Mesendoderm (in vitro differentiated cells): ENCODE measurements at regions not wholly inside any gene's neighbourhood (a gene's known extent, or its start where the extent isn't known, plus 50 kb on each side); places are given as distances from the start of the nearest gene placed in this dataset.
A peak's percentile ranks its signal among the peaks of the same experiment; 100 is the strongest.

Source experiments
- DNase-seq: peaks from one replicate; pipeline ENCODE4 v3.0.0; 2013
- H2AK5ac ChIP-seq: 2 replicates; pipeline ENCODE4 v1.6.1; 2013; ENCODE audit warnings: low read length, inconsistent platforms
- H2BK120ac ChIP-seq: 2 replicates; pipeline ENCODE4 v1.6.1; 2013; ENCODE audit warnings: low read depth, mild to moderate bottlenecking, low read length, moderate library complexity, mixed read lengths
- H2BK15ac ChIP-seq: replicated peaks from 2 replicates; pipeline ENCODE4 v1.6.1; 2013; ENCODE audit warnings: low read depth, mild to moderate bottlenecking, moderate library complexity
- H2BK5ac ChIP-seq: 2 replicates; pipeline ENCODE4 v1.6.1; 2013; ENCODE audit warnings: low read length, inconsistent platforms
- H3K18ac ChIP-seq: 2 replicates; pipeline ENCODE4 v1.6.1; 2013; ENCODE audit warnings: mild to moderate bottlenecking, low read length, mixed read lengths
- H3K23ac ChIP-seq: one replicate; pipeline ENCODE4 v1.6.1; 2013; ENCODE audit warnings: low read length
- H3K27ac ChIP-seq: 2 replicates; pipeline ENCODE4 v1.5.1; 2013; ENCODE audit warnings: low read depth, mild to moderate bottlenecking, inconsistent platforms, low read length, moderate library complexity
- H3K27me3 ChIP-seq: 2 replicates; pipeline ENCODE4 v1.6.1; 2013; ENCODE audit warnings: low read length, control low read depth, mild to moderate bottlenecking, inconsistent platforms; ENCODE audit not compliant: insufficient read depth, poor library complexity
- H3K36me3 ChIP-seq: 2 replicates; pipeline ENCODE4 v1.6.1; 2013; ENCODE audit warnings: low read length, inconsistent platforms; ENCODE audit not compliant: control insufficient read depth, insufficient read depth
- H3K4ac ChIP-seq: one replicate; pipeline ENCODE4 v1.6.1; 2013; ENCODE audit warnings: low read depth, mild to moderate bottlenecking, low read length, moderate library complexity
- H3K4me1 ChIP-seq: 2 replicates; pipeline ENCODE4 v1.6.1; 2013; ENCODE audit warnings: low read depth, low read length, inconsistent platforms; ENCODE audit not compliant: control insufficient read depth
- H3K4me2 ChIP-seq: 2 replicates; pipeline ENCODE4 v1.6.1; 2013; ENCODE audit warnings: low read length
- H3K4me3 ChIP-seq: 2 replicates; pipeline ENCODE4 v1.5.1; 2013; ENCODE audit warnings: mild to moderate bottlenecking, low read length
- H3K56ac ChIP-seq: one replicate; pipeline ENCODE4 v1.6.1; 2013; ENCODE audit warnings: low read length
- H3K79me1 ChIP-seq: 2 replicates; pipeline ENCODE4 v1.6.1; 2013; ENCODE audit warnings: low read length, inconsistent platforms
- H3K79me2 ChIP-seq: 2 replicates; pipeline ENCODE4 v1.6.1; 2013; ENCODE audit warnings: mild to moderate bottlenecking, low read length; ENCODE audit not compliant: control insufficient read depth, insufficient read depth
- H3K9ac ChIP-seq: 2 replicates; pipeline ENCODE4 v1.6.1; 2013; ENCODE audit warnings: low read length, inconsistent platforms
- H4K5ac ChIP-seq: one replicate; pipeline ENCODE4 v1.6.1; 2013; ENCODE audit warnings: low read length
- H4K8ac ChIP-seq: one replicate; pipeline ENCODE4 v1.6.1; 2013; ENCODE audit warnings: low read depth, mild to moderate bottlenecking, control low read depth, low read length, moderate library complexity
- WGBS: extraction: QIAGEN DNeasy Blood & Tissue Kit; methylation state at CpG from one replicate; pipeline ENCODE4 v1.1.7; 2013; ENCODE audit warnings: low lambda C conversion rate, missing lambda C conversion rate; ENCODE audit not compliant: insufficient coverage; ENCODE audit errors: extremely low coverage; 5-methylcytosine and 5-hydroxymethylcytosine counted together

DNA sequence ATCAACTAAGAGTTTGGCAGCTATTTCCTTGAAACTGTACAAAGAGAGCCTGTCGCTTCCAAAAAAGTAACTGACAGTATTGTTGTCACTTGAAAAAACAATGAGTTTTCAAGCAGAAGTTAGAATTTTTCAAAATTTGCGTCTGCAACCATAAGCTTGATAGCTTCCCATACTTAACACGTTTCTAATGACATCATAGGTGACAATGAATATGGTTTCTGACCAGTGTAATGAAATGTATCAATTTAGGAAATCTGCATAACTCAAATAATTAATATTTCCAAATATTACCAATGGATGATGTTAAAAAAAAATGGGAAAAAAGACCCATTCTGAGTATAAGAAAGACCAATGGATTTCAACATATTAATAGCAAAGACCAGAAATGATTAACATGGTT lies 165.4 kb upstream of the CRY1 start:
- H3K4me3 ChIP-seq: no peak overlapping the region
- no peak overlapping the region for H3K18ac ChIP-seq
- H3K79me2 ChIP-seq: no peaks in the 10 kb centered on the region
- H3K79me1 ChIP-seq: no peaks in the 10 kb centered on the region
- no peak overlapping the region for H2BK5ac ChIP-seq
- no peak overlapping the region for H3K4me2 ChIP-seq
- H3K4ac ChIP-seq: no peak overlapping the region
- no peak overlapping the region for H3K56ac ChIP-seq
- H3K36me3 ChIP-seq: no peaks in the 10 kb centered on the region
- H3K9ac ChIP-seq: no peak overlapping the region
- H2AK5ac ChIP-seq: no peak overlapping the region
- no peaks in the 10 kb centered on the region for H3K4me1 ChIP-seq
- no peaks in the 10 kb centered on the region for H3K27me3 ChIP-seq
- no peak overlapping the region for H4K8ac ChIP-seq
- no peak overlapping the region for H3K27ac ChIP-seq
- no peak overlapping the region for H3K23ac ChIP-seq
- no peak overlapping the region for H4K5ac ChIP-seq
- DNase-seq: no peak
- no peak overlapping the region for H2BK120ac ChIP-seq
- no CpG with 5 or more reads among the region's 3 CpGs for WGBS
- no peak overlapping the region for H2BK15ac ChIP-seq

DNA sequence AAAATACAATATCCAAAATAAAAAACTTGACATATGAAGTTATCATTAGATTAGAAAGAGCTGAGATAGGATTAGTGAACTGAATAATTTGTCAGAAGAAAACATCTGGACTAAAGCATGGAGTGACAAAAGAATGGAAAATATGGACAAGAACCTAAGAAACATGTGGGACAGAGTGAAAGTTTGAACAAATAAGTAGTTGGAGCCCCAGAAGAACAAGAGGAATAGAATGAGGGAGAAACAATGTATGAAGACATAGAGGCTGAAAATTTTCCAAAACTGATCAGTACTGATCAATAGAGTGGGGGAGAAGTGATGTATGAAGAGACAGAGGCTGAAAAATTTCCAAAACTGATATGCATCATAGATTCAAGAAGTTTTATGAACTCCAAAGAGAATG lies 170.6 kb upstream of the CRY1 start:
- H3K56ac ChIP-seq: no peak overlapping the region
- H4K5ac ChIP-seq: no peak overlapping the region
- no peaks in the 10 kb centered on the region for H3K27me3 ChIP-seq
- no peak overlapping the region for H2AK5ac ChIP-seq
- no peaks in the 10 kb centered on the region for H3K79me2 ChIP-seq
- H3K36me3 ChIP-seq: no peaks in the 10 kb centered on the region
- no peak overlapping the region for H2BK15ac ChIP-seq
- no peak overlapping the region for H3K4ac ChIP-seq
- H4K8ac ChIP-seq: no peak overlapping the region
- H3K18ac ChIP-seq: no peak overlapping the region
- H3K9ac ChIP-seq: no peak overlapping the region
- no peak overlapping the region for H3K4me3 ChIP-seq
- H3K79me1 ChIP-seq: no peaks in the 10 kb centered on the region
- no peaks in the 10 kb centered on the region for H3K4me1 ChIP-seq
- H3K27ac ChIP-seq: no peak overlapping the region
- H3K23ac ChIP-seq: no peak overlapping the region
- no peak for DNase-seq
- no peak overlapping the region for H3K4me2 ChIP-seq
- H2BK5ac ChIP-seq: no peak overlapping the region
- H2BK120ac ChIP-seq: no peak overlapping the region

DNA sequence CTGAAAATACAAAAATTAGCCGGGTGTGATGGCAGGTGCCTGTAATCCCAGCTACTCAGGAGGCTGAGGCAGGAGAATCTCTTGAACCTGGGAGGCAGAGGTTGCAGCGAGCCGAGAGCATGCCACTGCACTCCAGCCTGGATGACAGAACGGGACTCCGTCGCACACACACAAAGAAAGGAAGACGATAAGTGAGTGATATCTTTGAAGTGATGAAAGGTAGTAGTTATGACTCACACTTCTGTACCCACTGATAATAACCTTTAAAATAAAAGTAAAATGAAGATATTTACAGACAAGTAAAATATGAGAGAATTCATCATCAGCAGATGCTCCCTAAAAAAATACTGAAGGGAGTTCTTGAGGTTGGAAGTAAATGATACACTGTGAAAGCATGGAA lies 171.3 kb upstream of the CRY1 start:
- Histone ChIP-seq H2BK5ac (no peak overlapping the region), H2BK15ac (no peak overlapping the region), H3K4me2 (no peak overlapping the region), H3K36me3 (no peaks in the 10 kb centered on the region), H3K23ac (no peak overlapping the region), H3K4me1 (no peaks in the 10 kb centered on the region), H3K27me3 (no peaks in the 10 kb centered on the region), H3K9ac (no peak overlapping the region), H3K4me3 (no peak overlapping the region), H4K5ac (no peak overlapping the region), H2AK5ac (no peak overlapping the region), H4K8ac (no peak overlapping the region), H3K27ac (no peak overlapping the region), H3K79me1 (no peaks in the 10 kb centered on the region), H3K56ac (no peak overlapping the region), H3K4ac (no peak overlapping the region), H3K18ac (no peak overlapping the region), H3K79me2 (no peaks in the 10 kb centered on the region), H2BK120ac (no peak overlapping the region)
- no peak for DNase-seq
- WGBS: no CpG with 5 or more reads among the region's 7 CpGs

DNA sequence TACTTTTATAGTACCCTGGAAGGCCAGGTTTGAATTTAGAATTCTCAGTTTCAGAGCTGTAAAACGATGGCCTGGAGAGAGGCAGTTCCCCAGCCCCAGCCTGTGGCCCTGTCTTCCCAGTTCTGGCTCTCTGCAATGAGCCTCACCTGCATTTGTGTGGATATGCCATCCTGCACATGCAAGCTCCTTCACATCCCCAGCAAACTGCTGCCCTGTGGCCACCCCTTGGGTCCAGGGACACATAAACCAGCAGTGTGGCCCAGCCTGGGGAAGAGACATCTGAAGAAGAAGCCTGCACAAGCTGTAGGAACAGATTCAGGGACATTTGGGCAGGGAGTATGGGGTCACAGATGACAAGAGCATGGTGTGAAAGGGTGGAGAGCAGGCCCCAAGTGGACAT lies 174.3 kb upstream of the CRY1 start:
- no peak overlapping the region for H3K4ac ChIP-seq
- no peak overlapping the region for H4K5ac ChIP-seq
- H2BK120ac ChIP-seq: no peak overlapping the region
- H2AK5ac ChIP-seq: no peak overlapping the region
- no peak overlapping the region for H3K4me3 ChIP-seq
- H3K36me3 ChIP-seq: no peaks in the 10 kb centered on the region
- H3K4me1 ChIP-seq: no peaks in the 10 kb centered on the region
- no peak overlapping the region for H3K27ac ChIP-seq
- H2BK15ac ChIP-seq: no peak overlapping the region
- no CpG with 5 or more reads among the region's 1 CpG for WGBS
- no peak overlapping the region for H3K4me2 ChIP-seq
- H3K79me1 ChIP-seq: no peaks in the 10 kb centered on the region
- no peaks in the 10 kb centered on the region for H3K27me3 ChIP-seq
- H3K23ac ChIP-seq: no peak overlapping the region
- no peak overlapping the region for H2BK5ac ChIP-seq
- DNase-seq: no peak
- H3K9ac ChIP-seq: no peak overlapping the region
- no peak overlapping the region for H3K56ac ChIP-seq
- no peak overlapping the region for H4K8ac ChIP-seq
- H3K79me2 ChIP-seq: no peaks in the 10 kb centered on the region
- H3K18ac ChIP-seq: no peak overlapping the region

GRCh38 chr12:107271523-107271922 lies 178.2 kb upstream of the CRY1 start:
- Histone ChIP-seq H4K5ac (no peak overlapping the region), H3K4me2 (no peak overlapping the region), H3K23ac (no peak overlapping the region), H3K18ac (no peak overlapping the region), H3K4ac (no peak overlapping the region), H3K9ac (no peak overlapping the region), H3K27me3 (no peaks in the 10 kb centered on the region), H3K79me2 (no peaks in the 10 kb centered on the region), H2BK5ac (no peak overlapping the region), H4K8ac (no peak overlapping the region), H2BK15ac (no peak overlapping the region), H3K27ac (no peak overlapping the region), H2BK120ac (no peak overlapping the region), H3K4me1 (no peaks in the 10 kb centered on the region), H3K56ac (no peak overlapping the region), H2AK5ac (no peak overlapping the region), H3K4me3 (no peak overlapping the region), H3K36me3 (no peaks in the 10 kb centered on the region), H3K79me1 (no peaks in the 10 kb centered on the region)
- DNase-seq: no peak
- WGBS: no CpG with 5 or more reads among the region's 2 CpGs

DNA sequence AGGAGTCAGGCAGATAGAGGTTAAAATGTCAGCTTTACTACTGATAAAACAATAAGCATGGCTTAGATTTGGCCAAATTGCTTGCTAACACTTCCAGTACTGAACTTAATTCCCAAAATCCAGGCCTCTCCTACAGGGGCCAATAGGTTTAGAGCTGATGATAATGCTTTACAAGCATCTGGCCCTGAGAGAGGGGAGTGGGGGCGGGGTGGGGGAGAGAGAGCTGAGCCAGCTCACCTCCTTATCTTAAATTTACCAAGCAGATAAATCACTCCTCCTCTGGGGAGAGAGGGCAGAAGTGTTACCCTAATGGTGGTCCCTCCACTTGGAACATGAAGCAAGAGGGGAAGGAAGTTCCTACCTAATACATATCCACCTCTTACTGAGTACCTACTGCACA lies 182.2 kb upstream of the CRY1 start:
- Histone ChIP-seq H3K4me1 (no peaks in the 10 kb centered on the region), H3K56ac (no peak overlapping the region), H3K4me3 (no peak overlapping the region), H2BK5ac (no peak overlapping the region), H2BK15ac (no peak overlapping the region), H3K79me2 (no peaks in the 10 kb centered on the region), H3K9ac (no peak overlapping the region), H3K18ac (no peak overlapping the region), H2AK5ac (no peak overlapping the region), H3K23ac (no peak overlapping the region), H3K27ac (no peak overlapping the region), H4K5ac (no peak overlapping the region), H3K79me1 (no peaks in the 10 kb centered on the region), H3K36me3 (no peaks in the 10 kb centered on the region), H2BK120ac (no peak overlapping the region), H3K27me3 (no peaks in the 10 kb centered on the region), H3K4ac (no peak overlapping the region), H4K8ac (no peak overlapping the region), H3K4me2 (no peak overlapping the region)
- no CpG with 5 or more reads among the region's 1 CpG for WGBS
- peak; percentile 74 for DNase-seq
